ENCODE measurements at regions not wholly inside any gene's neighbourhood (a gene's known extent, or its start where the extent isn't known, plus 50 kb on each side); places are given as distances from the start of the nearest gene placed in this dataset.
"Not testable (repeated sequence)": the region's sequence is repeated elsewhere in the genome, so short reads cannot be mapped to it uniquely, and the experiment has no call there.

DNA sequence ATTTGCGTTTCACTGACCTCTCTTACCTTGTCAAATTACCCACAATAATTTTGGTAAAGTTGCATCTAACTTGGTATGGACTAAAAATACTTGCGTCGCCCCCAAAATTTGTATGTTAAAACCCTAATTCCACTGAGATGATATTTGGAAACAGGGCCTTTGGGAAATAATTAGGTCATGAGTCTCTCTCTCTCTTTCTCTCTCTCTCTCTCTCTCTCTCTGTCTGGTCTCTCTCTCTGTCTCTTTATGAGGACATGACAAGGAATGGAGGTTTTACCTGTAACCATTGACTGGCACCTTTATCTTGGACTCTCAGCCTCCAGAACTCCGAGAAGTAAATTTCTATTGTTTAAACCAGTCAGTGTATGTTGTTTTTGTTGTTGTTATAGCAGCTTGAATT, 111.5 kb upstream of the BDP1 start:
- in situ Hi-C loops (cut with MboI; ENCODE audit: low sequenced_read_pairs in 4 of 4); H3K27me3 ChIP-seq; H3K9me3 ChIP-seq; ATAC-seq; DNase-seq; H3K27ac ChIP-seq; intact Hi-C loops (cut with DNase I; ENCODE audit: low total_unique reads); H3K4me3 ChIP-seq; H3K36me3 ChIP-seq; H3K4me1 ChIP-seq: not testable (repeated sequence)

- H3K4me1 ChIP-seq; intact Hi-C loops (cut with DNase I; ENCODE audit: low total_unique reads); DNase-seq; H3K4me3 ChIP-seq; H3K36me3 ChIP-seq; H3K27ac ChIP-seq; H3K9me3 ChIP-seq; H3K27me3 ChIP-seq; in situ Hi-C loops (cut with MboI; ENCODE audit: low sequenced_read_pairs in 4 of 4); ATAC-seq: not testable (repeated sequence)
These were observed 82.8 kb upstream of the BDP1 start for GRCh38 chr5:71372601-71373000.

DNA sequence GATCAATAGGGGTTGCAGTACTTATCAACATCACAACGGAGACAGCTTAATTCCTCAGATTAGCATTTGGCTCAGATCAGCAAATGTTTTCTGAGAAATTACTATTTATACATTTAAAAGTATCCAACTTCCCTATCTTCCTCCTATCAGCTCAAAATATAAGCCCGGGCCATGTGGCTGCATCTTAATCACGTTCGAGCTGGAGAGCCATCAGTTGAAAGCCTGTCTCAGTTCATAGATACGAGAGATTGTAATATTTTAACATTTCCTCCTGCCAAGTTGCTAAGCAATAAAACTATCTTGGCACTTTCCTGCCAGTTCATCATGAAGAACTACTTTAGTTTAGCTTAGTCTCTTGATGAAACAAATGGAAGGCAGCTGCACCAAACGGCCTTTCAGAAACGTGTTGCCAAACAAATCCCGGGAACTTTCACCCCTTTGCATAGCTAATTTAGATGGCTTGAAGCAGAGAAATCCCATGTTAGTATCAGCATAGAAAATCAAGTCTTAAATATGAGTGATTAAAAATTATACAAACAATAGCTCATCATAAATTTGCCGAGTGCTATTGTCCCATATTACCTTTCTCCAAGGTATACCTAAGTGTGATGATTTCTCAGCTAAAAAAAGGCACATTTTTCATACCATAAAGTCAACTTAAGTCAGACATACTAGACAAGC, 82.3 kb upstream of the BDP1 start:
- H3K27me3 ChIP-seq; in situ Hi-C loops (cut with MboI; ENCODE audit: low sequenced_read_pairs in 4 of 4); intact Hi-C loops (cut with DNase I; ENCODE audit: low total_unique reads); H3K9me3 ChIP-seq; H3K4me1 ChIP-seq; ATAC-seq; H3K4me3 ChIP-seq; DNase-seq; H3K36me3 ChIP-seq; H3K27ac ChIP-seq: not testable (repeated sequence)

DNA sequence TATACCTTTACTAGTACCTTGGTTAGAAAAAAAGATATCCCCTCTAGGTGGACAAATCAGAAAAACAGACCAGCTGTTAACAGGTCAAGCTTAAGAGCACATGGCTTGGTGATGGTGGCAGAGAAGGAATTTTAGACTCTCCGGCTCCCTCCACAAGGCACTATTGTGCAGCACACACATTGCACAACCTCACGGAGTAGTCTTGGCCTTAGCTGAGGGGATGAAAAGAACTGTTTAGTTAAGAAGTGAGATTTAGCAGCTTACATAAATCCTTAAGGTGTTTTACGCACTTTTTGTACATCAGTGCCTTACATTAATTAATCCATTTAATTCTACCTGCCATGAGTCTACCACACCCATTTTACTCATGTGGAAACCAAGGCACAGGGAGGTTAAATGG, 71.2 kb upstream of the BDP1 start:
- intact Hi-C loops (cut with DNase I; ENCODE audit: low total_unique reads); DNase-seq; ATAC-seq; H3K27ac ChIP-seq; H3K4me1 ChIP-seq; H3K36me3 ChIP-seq; H3K9me3 ChIP-seq; H3K4me3 ChIP-seq; in situ Hi-C loops (cut with MboI; ENCODE audit: low sequenced_read_pairs in 4 of 4); H3K27me3 ChIP-seq: not testable (repeated sequence)

- Histone ChIP-seq H3K9me3 (no peaks in the 10 kb centered on the region), H3K27ac (no peak overlapping the region), H3K36me3 (no peaks in the 10 kb centered on the region), H3K4me3 (no peak overlapping the region), H3K4me1 (no peaks in the 10 kb centered on the region), H3K27me3 (no peaks in the 10 kb centered on the region)
- DNase-seq (no peak), ATAC-seq (no peak)
- no peak for TF ChIP-seq POLR2A (IDR thresholded peaks at IDR 0.05)
- TF ChIP-seq CTCF (IDR thresholded peaks at IDR 0.05 in 4 of 5, conservative IDR thresholded peaks at IDR 0.05 in 1 of 5), result no peak
- intact Hi-C loops (cut with DNase I; ENCODE audit: low total_unique reads), result no loop called here
- in situ Hi-C loops (cut with MboI; ENCODE audit: low sequenced_read_pairs in 4 of 4), result no loop called here
These were observed 70.7 kb upstream of the BDP1 start for GRCh38 chr5:71384706-71385105.

DNA sequence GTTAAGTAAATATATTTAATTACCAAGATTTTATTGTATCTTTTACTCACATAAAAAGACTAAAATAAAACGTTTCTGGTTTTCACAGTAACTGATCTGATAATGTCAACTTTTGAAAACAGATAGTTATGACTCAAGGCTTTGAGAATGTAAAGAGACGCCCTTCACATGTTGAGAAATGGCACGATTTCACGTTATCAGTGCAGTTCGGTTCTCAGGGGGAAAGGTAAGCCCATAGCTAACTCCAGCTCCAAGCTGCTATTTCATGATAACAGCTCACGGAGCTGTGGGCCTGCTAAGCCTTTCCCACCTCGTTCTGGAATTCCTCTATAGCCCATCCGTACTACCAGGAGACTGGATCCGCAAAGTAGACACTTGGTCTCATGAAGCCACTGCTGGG, 70.2 kb upstream of the BDP1 start:
- H3K36me3 ChIP-seq; H3K4me3 ChIP-seq; H3K4me1 ChIP-seq; ATAC-seq; DNase-seq; H3K27me3 ChIP-seq; intact Hi-C loops (cut with DNase I; ENCODE audit: low total_unique reads); H3K27ac ChIP-seq; H3K9me3 ChIP-seq; in situ Hi-C loops (cut with MboI; ENCODE audit: low sequenced_read_pairs in 4 of 4): not testable (repeated sequence)

DNA sequence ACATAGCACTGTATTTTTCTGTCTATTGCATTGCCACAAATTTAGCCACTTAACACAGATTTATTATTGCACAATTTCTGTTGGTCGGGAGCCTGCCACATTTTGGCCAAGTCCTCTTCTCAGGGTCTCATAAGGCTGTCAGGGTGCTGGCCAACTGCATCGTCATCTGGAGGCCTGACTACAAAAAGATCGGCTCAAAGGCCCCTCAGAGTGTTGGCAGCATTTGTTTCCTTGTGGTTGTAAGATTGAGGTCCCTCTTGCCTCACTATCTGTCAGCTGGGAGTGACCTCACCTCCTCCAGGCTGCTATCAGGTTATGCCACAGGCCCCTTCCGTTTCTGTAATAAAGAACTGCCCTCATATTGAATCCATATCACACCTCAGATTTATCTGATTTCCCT, 67.3 kb upstream of the BDP1 start:
- in situ Hi-C loops (cut with MboI; ENCODE audit: low sequenced_read_pairs in 4 of 4); H3K27ac ChIP-seq; H3K36me3 ChIP-seq; H3K27me3 ChIP-seq; ATAC-seq; intact Hi-C loops (cut with DNase I; ENCODE audit: low total_unique reads); H3K4me1 ChIP-seq; H3K4me3 ChIP-seq; H3K9me3 ChIP-seq: not testable (repeated sequence)
- peak in 1 of 2 donors; percentile 2 for DNase-seq

GRCh38 chr5:71398400-71398799, 57.1 kb upstream of the BDP1 start:
- DNase-seq; H3K4me1 ChIP-seq; H3K36me3 ChIP-seq; H3K27me3 ChIP-seq; intact Hi-C loops (cut with DNase I; ENCODE audit: low total_unique reads); in situ Hi-C loops (cut with MboI; ENCODE audit: low sequenced_read_pairs in 4 of 4); H3K27ac ChIP-seq; H3K9me3 ChIP-seq; H3K4me3 ChIP-seq; ATAC-seq: not testable (repeated sequence)

DNA sequence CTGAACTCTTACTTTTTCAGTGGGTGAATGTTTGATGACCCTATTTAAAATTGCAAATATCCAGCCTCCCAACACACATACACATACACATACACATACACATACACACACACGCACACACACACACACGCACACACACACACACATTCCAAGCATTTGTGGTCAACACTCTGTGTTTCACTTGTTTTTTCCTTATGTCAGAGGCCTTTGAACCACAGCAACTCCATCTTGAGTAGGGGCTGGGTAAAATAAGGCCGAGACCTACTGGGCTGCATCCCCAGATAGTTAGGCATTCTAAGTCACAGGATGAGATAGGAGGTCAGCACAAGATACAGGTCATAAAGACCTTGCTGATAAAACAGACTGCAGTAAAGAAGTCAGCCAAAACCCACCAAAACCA, 56.6 kb upstream of the BDP1 start:
- DNase-seq; in situ Hi-C loops (cut with MboI; ENCODE audit: low sequenced_read_pairs in 4 of 4); H3K4me1 ChIP-seq; H3K9me3 ChIP-seq; ATAC-seq; intact Hi-C loops (cut with DNase I; ENCODE audit: low total_unique reads); H3K36me3 ChIP-seq; H3K4me3 ChIP-seq; H3K27ac ChIP-seq; H3K27me3 ChIP-seq: not testable (repeated sequence)

DNA sequence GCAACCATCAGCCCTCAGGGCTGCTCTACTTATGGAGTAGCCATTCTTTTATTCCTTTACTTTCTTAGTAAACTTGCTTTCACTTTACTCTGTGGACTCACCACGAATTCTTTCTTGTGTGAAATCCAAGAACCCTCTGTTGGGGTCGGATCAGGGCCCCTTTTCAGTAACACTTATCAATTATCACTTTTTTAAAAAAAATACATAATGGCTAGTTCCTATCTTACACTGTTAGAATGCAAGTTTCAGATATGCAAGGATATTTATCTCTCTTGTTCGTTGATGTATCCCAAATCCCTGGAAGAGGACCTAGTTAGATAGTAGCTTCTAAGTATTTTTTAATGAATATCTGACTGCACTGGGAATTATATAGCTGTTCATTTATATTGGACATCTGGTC, 56.0 kb upstream of the BDP1 start:
- H3K4me1 ChIP-seq; H3K36me3 ChIP-seq; H3K9me3 ChIP-seq; intact Hi-C loops (cut with DNase I; ENCODE audit: low total_unique reads); DNase-seq; ATAC-seq; in situ Hi-C loops (cut with MboI; ENCODE audit: low sequenced_read_pairs in 4 of 4); H3K27me3 ChIP-seq; H3K27ac ChIP-seq; H3K4me3 ChIP-seq: not testable (repeated sequence)

DNA sequence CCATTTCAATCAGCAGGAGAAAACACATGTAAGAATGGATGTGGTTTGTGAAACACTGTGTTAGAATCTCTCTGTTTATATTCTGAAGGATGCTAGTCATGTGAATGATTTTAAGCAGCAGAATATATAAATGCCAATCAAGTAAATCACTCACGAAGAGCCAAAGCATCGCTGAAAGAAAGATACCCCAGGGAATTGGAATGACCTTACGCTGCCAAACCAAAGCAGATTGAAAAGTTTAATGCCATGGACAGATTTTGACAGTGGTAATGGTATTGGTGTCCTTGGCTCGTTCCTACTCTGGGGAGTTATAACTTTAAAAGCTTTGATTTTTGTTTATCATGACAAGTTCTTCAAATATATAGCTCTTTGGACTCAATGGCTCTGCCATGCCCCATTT, 54.8 kb upstream of the BDP1 start:
- H3K36me3 ChIP-seq; H3K9me3 ChIP-seq; H3K4me1 ChIP-seq; in situ Hi-C loops (cut with MboI; ENCODE audit: low sequenced_read_pairs in 4 of 4); DNase-seq; H3K4me3 ChIP-seq; ATAC-seq; intact Hi-C loops (cut with DNase I; ENCODE audit: low total_unique reads); H3K27ac ChIP-seq; H3K27me3 ChIP-seq: not testable (repeated sequence)

All from gastrocnemius medialis (tissue), 4 donors.